GM18508 (cell line): ENCODE measurements at regions not wholly inside any gene's neighbourhood (a gene's known extent, or its start where the extent isn't known, plus 50 kb on each side); places are given as distances from the start of the nearest gene placed in this dataset.

Experiments used
- ATAC-seq: cut with Tn5 transposase; IDR thresholded peaks from one replicate; pipeline ENCODE4 v1.9.1; 2021; ENCODE audit warnings: moderate number of reproducible peaks; ENCODE audit not compliant: insufficient read depth, unreplicated experiment

GRCh38 chrX:4193500-4194155 is 480.2 kb upstream of the PRKX start:
- ATAC-seq: no peak

DNA sequence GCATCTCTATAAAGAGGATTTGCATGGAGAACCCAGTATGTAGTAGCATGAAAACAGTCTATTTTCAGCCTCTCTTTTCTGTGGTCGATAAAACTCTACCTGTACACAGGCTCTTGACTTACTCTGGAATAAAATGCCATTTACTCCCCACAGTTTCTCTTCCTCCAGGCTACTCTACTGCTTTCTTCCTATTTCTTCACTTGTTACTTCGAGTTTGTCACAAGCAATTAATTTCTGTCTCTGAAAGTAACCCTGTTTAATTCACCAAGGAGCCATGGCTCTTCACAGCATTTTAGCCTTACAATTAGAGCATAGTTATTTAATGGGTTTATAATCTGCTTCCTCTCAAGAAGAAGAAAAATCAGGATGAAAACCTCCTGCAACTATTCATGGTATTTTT is 472.9 kb upstream of the PRKX start:
- ATAC-seq: no peak

DNA sequence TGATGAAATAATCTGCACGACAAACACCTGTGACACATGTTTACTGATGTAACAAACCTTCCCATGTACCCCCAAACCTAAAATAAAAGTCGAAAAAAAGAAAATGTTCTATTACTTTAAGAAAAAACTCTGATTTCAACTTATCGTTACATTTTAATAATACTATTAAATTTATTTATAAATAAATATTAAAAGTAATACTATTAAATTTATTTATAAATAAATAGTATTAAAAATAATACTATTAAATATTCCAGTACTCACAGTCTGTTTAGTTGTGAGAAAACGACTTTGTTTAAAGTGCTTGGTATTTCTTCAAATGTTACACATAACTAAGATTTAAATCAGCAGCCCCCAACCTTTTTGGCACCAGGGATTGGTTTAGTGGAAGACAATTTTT is 471.6 kb upstream of the PRKX start:
- ATAC-seq: no peak

GRCh38 chrX:4182408-4182806 is 469.0 kb upstream of the PRKX start:
- ATAC-seq: no peak

GRCh38 chrX:4181782-4182407 is 468.4 kb upstream of the PRKX start:
- ATAC-seq: no peak

DNA sequence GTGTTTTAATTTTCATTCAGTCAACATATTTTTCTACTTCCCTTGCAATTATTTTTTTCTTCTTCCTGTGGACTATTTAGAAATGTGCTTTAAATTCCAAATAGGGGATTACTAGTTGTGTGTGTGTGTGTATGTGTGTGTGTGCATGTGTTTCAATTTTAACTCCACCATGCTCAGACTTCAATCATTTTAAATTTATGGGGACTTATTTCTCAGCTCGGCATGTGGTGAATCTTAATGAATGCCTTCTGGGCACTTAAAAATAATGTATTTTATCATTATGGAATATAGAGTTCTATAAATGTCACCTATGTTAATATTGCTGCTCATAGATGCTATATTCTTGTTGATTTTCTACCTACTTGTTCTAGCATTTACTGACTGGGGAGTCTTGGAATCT is 465.6 kb upstream of the PRKX start:
- no peak for ATAC-seq

- ATAC-seq: no peak
These were observed 461.8 kb upstream of the PRKX start for GRCh38 chrX:4175221-4175620.

- no peak for ATAC-seq
These were observed 460.3 kb upstream of the PRKX start for GRCh38 chrX:4173743-4174142.

DNA sequence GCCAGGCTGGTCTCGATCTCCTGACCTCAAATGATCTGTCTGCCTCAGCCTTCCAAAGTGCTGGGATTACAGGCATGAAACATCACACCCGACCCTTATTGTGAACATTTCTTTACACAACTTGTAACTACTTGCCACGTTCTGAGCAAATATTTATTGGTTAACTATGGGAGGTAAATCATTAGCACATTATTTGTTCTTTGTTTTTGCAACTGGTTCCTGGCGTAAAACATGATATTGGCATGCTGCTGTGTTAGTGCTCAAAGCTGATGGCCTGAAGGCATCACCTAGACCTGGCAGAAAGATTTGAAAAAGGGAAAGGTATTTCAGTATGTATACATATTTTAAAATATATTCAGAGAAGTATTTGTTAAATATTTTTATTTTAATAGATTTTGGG is 438.3 kb upstream of the PRKX start:
- no peak for ATAC-seq

DNA sequence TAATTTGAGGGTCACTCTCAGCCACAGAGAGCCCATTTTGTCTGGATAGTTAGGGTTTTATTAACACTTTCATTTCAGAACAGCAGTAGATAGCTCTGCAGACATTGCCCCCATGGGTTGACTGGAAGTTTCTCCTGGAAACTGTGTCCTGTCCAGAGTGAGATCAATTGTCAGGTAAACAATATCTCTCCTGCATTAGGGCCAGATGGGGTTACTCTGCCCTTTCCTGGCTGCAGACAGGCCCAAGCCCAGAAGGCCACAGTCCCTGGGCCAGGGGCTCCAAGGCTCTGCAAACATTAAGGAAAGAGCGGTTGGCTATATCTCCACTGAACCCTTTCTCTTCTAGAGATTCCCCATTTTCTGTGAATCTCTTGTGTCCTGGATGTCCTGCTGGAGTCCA is 436.8 kb upstream of the PRKX start:
- ATAC-seq: no peak

- no peak for ATAC-seq
These were observed 416.2 kb upstream of the PRKX start for GRCh38 chrX:4129626-4130025.

- no peak for ATAC-seq
These were observed 405.4 kb upstream of the PRKX start for GRCh38 chrX:4118666-4119530.

GRCh38 chrX:4110964-4111363 is 397.5 kb upstream of the PRKX start:
- ATAC-seq: no peak

GRCh38 chrX:4094926-4095325 is 381.5 kb upstream of the PRKX start:
- no peak for ATAC-seq

DNA sequence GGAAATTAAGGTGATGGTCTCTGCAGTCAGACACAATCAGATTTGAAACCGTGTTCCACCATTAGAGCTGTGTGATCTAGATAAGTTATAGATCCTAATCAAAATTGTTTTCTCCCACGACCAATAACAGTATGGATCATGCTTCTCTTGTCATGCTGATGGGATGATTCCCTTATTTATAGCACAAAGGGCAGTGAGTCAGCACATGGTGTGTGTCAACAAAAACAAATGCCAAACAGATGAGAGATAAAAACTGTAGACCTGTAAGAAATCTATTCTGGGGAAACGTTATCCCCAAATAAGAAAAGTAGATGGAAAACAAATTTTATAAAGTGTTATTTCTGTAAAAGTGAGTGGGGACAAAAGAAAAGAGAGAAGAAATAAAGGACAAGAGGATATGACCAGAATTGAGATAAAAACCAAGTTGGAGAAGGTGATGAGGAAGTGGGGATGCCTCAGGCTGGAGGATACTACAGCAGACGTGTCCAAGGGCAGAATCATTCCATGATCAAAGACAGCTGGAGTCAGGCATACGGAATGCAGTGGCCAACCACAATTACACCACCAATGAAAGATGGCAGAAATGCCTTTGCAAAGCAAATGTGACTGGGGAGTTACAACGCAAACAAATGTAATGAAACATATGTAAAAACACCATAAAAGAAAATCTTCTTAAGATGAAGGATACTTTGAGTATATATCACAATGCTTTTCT is 377.8 kb upstream of the PRKX start:
- ATAC-seq: no peak

DNA sequence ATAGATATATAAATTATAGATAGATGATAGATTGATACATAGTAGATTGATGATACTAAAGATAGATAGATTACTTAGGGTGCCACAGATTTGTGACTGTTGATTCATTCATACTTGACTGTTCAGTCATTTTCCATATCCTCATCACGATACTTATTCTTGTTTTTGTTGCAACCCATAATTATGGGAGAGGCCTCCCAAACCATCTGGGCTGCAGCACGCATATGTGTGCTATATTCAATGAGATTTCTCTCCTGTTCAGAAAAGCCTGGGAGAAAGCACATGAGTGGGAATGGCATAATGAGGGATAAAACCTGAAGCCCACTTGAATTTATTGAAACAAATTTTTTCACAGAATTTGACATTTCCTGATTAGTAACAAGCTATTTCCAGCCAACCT is 346.4 kb upstream of the PRKX start:
- no peak for ATAC-seq

GRCh38 chrX:4043951-4044350 is 330.5 kb upstream of the PRKX start:
- ATAC-seq: no peak

DNA sequence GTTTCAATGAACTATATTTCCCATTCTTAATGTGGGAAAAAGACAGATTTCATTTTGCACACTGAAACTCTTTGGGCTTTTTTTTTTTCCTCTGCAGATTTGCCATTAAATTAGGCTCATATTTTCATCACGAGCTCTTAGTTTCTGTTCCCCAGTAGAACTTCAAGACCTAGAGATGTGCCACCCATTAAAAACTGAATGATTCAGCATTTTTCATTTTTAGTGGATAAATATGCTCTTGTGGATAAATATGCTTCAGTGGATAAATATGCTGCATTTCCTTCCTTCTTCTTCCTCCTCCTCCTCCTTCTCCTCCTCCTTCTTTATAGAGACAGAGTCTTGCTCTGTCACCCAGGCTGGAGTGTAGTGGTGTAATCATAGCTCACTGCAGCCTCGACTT is 322.4 kb upstream of the PRKX start:
- ATAC-seq: no peak

DNA sequence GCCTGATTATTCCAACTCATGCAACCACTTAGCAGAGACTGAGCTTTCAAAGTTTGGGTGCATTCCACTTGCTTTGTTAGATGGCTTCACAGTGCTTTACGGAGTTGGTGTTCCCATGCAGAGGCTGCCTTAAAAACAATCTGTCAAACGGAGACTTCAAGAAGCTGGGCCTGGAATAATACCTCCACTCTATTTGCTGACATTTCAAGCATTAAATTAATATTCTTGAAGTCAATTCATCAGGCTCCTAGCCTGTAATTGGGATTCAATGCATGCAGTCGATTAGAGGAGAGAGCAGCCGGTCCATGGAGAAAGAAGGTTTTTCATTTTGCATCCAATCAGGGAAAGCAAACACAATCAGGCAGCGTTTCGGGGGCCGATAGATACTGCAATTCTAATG is 314.7 kb upstream of the PRKX start:
- no peak for ATAC-seq

- no peak for ATAC-seq
These were observed 291.8 kb upstream of the PRKX start for GRCh38 chrX:4005281-4005680.

DNA sequence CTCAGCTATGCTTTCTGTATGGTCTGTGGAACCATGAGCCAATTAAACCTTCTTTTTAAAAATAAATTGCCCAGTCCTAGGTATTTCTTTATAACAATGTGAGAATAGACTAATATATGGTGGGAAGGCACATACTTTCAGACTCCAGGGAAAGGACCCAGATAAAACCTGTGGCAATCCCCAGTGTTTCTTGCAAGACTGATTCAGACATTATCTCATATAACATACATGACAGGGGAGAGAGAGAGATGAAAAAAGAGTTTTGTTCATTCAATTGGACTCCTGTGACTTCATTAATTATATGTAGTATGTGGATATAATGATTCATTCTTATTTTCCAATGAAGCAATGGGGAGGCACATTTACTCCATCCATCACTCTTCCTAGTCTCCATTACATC is 291.4 kb upstream of the PRKX start:
- no peak for ATAC-seq
